ENCODE measurements at regions not wholly inside any gene's neighbourhood (a gene's known extent, or its start where the extent isn't known, plus 50 kb on each side); places are given as distances from the start of the nearest gene placed in this dataset.

- TF ChIP-seq POLR2A (IDR thresholded peaks at IDR 0.05): no peak
- TF ChIP-seq CTCF (IDR thresholded peaks at IDR 0.05): no peak
Observed at GRCh38 chr5:71976449-71976848, 130.8 kb upstream of the MAP1B start.
